Neural cell (in vitro differentiated cells): ENCODE measurements at regions not wholly inside any gene's neighbourhood (a gene's known extent, or its start where the extent isn't known, plus 50 kb on each side); places are given as distances from the start of the nearest gene placed in this dataset.

Experiments
- H2AFZ ChIP-seq: fragments of 200-600, 300-800 bp; sonication (generic), shearing (Covaris generic); 2 replicates; pipeline ENCODE4 v1.6.0; 2014; ENCODE audit warnings: low read depth, mild to moderate bottlenecking, antibody characterized with exemption, low read length, moderate library complexity
- H3F3A ChIP-seq: fragments of 200-600 bp; shearing (Covaris generic); 2 replicates; pipeline ENCODE4 v1.6.1; 2016; ENCODE audit warnings: mild to moderate bottlenecking, moderate library complexity, mixed read lengths, antibody characterized with exemption, low read length; ENCODE audit not compliant: insufficient read depth, poor library complexity, severe bottlenecking
- H3K27ac ChIP-seq: fragments of 200-600, 300-800 bp; sonication (generic), shearing (Covaris generic); 2 replicates; pipeline ENCODE4 v1.5.1; 2014; ENCODE audit warnings: mild to moderate bottlenecking, low read length, moderate library complexity
- H3K27me3 ChIP-seq: fragments of 300-800, 200-600 bp; sonication (generic), shearing (Covaris generic); 2 replicates; pipeline ENCODE4 v1.6.0; 2014; ENCODE audit warnings: mild to moderate bottlenecking, low read depth, low read length, moderate library complexity; ENCODE audit not compliant: insufficient read depth
- H3K36me3 ChIP-seq: fragments of 300-800, 200-600 bp; sonication (generic), shearing (Covaris generic); 2 replicates; pipeline ENCODE4 v1.5.1; 2014; ENCODE audit warnings: mild to moderate bottlenecking, antibody characterized with exemption, low read length, moderate library complexity; ENCODE audit not compliant: insufficient read depth
- H3K4me2 ChIP-seq: fragments of 300-800, 200-600 bp; sonication (generic), shearing (Covaris generic); 2 replicates; pipeline ENCODE4 v1.6.0; 2014; ENCODE audit warnings: mild to moderate bottlenecking, low read length
- H3K4me3 ChIP-seq: fragments of 300-800, 200-600 bp; sonication (generic), shearing (Covaris generic); 2 replicates; pipeline ENCODE4 v1.5.1; 2014; ENCODE audit warnings: mild to moderate bottlenecking, low read length, moderate library complexity
- H3K79me2 ChIP-seq: fragments of 200-600 bp; shearing (Covaris generic); replicated peaks from 2 replicates; pipeline ENCODE4 v1.6.0; 2014; ENCODE audit warnings: mild to moderate bottlenecking, low read length, moderate library complexity; ENCODE audit not compliant: insufficient read depth
- H3K9ac ChIP-seq: fragments of 300-800, 200-600 bp; sonication (generic), shearing (Covaris generic); 2 replicates; pipeline ENCODE4 v1.6.1; 2016; ENCODE audit warnings: mild to moderate bottlenecking, low read length, mixed read lengths
- H3K9me2 ChIP-seq: fragments of 200-600 bp; shearing (Covaris generic); 2 replicates; pipeline ENCODE4 v1.6.1; 2016; ENCODE audit warnings: mild to moderate bottlenecking, low read length, mixed read lengths; ENCODE audit not compliant: insufficient read depth
- H3K9me3 ChIP-seq: fragments of 200-600, 300-800 bp; sonication (generic), shearing (Covaris generic); 2 replicates; pipeline ENCODE4 v1.6.1; 2016; ENCODE audit warnings: mild to moderate bottlenecking, mixed run types, low read length, moderate library complexity, mixed read lengths
- H4K20me1 ChIP-seq: fragments of 200-600 bp; shearing (Covaris generic); 2 replicates; pipeline ENCODE4 v1.6.1; 2016; ENCODE audit warnings: mild to moderate bottlenecking, mixed run types; ENCODE audit not compliant: insufficient read depth
- CTCF ChIP-seq: fragments of 450-650 bp; IDR thresholded peaks from 2 replicates; pipeline ENCODE4 v1.5.1; 2014; ENCODE audit warnings: antibody characterized with exemption, mild to moderate bottlenecking, moderate library complexity; ENCODE audit not compliant: poor library complexity, severe bottlenecking
- EP300 ChIP-seq: fragments of 450-650 bp; conservative IDR thresholded peaks from 2 replicates; pipeline ENCODE4 v1.6.1; 2014; ENCODE audit warnings: antibody characterized with exemption, mild to moderate bottlenecking, moderate library complexity; ENCODE audit not compliant: poor library complexity, severe bottlenecking
- EZH2 ChIP-seq: fragments of 200-600, 300-800 bp; shearing (Covaris generic), sonication (generic); IDR thresholded peaks from 2 replicates; pipeline ENCODE4 v1.6.1; 2014; ENCODE audit warnings: antibody characterized with exemption, low read length, borderline replicate concordance, mild to moderate bottlenecking; ENCODE audit not compliant: insufficient read depth, poor library complexity, severe bottlenecking
- MXI1 ChIP-seq: fragments of 450-650 bp; conservative IDR thresholded peaks from 2 replicates; pipeline ENCODE4 v1.6.1; 2014; ENCODE audit warnings: antibody characterized with exemption, mild to moderate bottlenecking; ENCODE audit not compliant: poor library complexity, severe bottlenecking
- POLR2AphosphoS5 ChIP-seq: IDR thresholded peaks from 2 replicates; pipeline ENCODE4 v1.6.1; 2012
- RAD21 ChIP-seq: fragments of 450-650 bp; conservative IDR thresholded peaks from 2 replicates; pipeline ENCODE4 v1.6.1; 2014; ENCODE audit warnings: antibody characterized with exemption, mild to moderate bottlenecking, moderate library complexity
- SMC3 ChIP-seq: fragments of 450-650 bp; conservative IDR thresholded peaks from 2 replicates; pipeline ENCODE4 v1.6.1; 2014; ENCODE audit warnings: antibody characterized with exemption, mild to moderate bottlenecking, moderate library complexity; ENCODE audit not compliant: poor library complexity
- TAF1 ChIP-seq: IDR thresholded peaks from 2 replicates; pipeline ENCODE4 v1.6.1; 2012; ENCODE audit warnings: low read depth
- TF ChIP-seq, protein P1 (sequence below): IDR thresholded peaks from 2 replicates; pipeline ENCODE4 v1.6.1; 2012; ENCODE audit warnings: borderline replicate concordance

DNA sequence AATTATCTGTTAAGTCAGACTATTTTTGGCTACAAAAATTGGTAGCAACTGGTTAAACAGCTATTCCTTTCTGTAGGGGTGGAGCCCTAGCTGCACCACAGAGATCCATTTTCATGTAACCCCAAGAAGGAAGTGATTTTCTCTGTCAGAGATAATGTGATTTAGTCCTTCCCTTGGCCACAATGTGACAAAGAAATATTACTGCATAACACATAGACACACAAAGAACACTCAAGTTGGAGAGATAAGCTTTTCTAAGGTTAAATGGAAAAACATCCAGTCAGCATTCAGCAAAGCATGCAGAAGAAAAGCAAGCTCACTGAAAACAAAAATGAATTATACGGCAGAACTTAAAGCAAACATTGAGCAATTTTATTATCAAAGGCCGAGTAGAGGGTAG, 227.8 kb upstream of the CDH9 start:
- no peaks in the 10 kb centered on the region for H3K27me3 ChIP-seq
- H3K9me3 ChIP-seq, result no peaks in the 10 kb centered on the region
- no peak overlapping the region for H3K9ac ChIP-seq
- H3K4me3 ChIP-seq, result no peak overlapping the region
- no peaks in the 10 kb centered on the region for H3K36me3 ChIP-seq
- no peaks in the 10 kb centered on the region for H3F3A ChIP-seq
- no peaks in the 10 kb centered on the region for H3K9me2 ChIP-seq
- H4K20me1 ChIP-seq, result no peaks in the 10 kb centered on the region
- TF ChIP-seq TAF1 (no peak), EZH2 (no peak), RAD21 (no peak), CTCF (no peak), MXI1 (no peak), SMC3 (no peak), EP300 (no peak), POLR2AphosphoS5 (no peak)
- TF ChIP-seq, protein P1, sequence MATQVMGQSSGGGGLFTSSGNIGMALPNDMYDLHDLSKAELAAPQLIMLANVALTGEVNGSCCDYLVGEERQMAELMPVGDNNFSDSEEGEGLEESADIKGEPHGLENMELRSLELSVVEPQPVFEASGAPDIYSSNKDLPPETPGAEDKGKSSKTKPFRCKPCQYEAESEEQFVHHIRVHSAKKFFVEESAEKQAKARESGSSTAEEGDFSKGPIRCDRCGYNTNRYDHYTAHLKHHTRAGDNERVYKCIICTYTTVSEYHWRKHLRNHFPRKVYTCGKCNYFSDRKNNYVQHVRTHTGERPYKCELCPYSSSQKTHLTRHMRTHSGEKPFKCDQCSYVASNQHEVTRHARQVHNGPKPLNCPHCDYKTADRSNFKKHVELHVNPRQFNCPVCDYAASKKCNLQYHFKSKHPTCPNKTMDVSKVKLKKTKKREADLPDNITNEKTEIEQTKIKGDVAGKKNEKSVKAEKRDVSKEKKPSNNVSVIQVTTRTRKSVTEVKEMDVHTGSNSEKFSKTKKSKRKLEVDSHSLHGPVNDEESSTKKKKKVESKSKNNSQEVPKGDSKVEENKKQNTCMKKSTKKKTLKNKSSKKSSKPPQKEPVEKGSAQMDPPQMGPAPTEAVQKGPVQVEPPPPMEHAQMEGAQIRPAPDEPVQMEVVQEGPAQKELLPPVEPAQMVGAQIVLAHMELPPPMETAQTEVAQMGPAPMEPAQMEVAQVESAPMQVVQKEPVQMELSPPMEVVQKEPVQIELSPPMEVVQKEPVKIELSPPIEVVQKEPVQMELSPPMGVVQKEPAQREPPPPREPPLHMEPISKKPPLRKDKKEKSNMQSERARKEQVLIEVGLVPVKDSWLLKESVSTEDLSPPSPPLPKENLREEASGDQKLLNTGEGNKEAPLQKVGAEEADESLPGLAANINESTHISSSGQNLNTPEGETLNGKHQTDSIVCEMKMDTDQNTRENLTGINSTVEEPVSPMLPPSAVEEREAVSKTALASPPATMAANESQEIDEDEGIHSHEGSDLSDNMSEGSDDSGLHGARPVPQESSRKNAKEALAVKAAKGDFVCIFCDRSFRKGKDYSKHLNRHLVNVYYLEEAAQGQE, result no peak
- H3K79me2 ChIP-seq, result no peaks in the 10 kb centered on the region
- H3K27ac ChIP-seq, result no peak overlapping the region
- H3K4me2 ChIP-seq, result no peak overlapping the region
- H2AFZ ChIP-seq, result no peak overlapping the region

- H3K4me2 ChIP-seq, result no peak overlapping the region
- no peak overlapping the region for H2AFZ ChIP-seq
- H3K79me2 ChIP-seq, result no peaks in the 10 kb centered on the region
- no peaks in the 10 kb centered on the region for H3K36me3 ChIP-seq
- H3K4me3 ChIP-seq, result no peak overlapping the region
- no peak overlapping the region for H3K27ac ChIP-seq
- no peaks in the 10 kb centered on the region for H3K9me3 ChIP-seq
- no peak overlapping the region for H3K9ac ChIP-seq
- no peaks in the 10 kb centered on the region for H3K9me2 ChIP-seq
- TF ChIP-seq SMC3 (no peak), MXI1 (no peak), POLR2AphosphoS5 (no peak), CTCF (no peak), TAF1 (no peak)
- H4K20me1 ChIP-seq, result no peaks in the 10 kb centered on the region
- no peaks in the 10 kb centered on the region for H3K27me3 ChIP-seq
- H3F3A ChIP-seq, result no peaks in the 10 kb centered on the region
These were observed 219.3 kb upstream of the CDH9 start for GRCh38 chr5:27257696-27258095.
